DMS114 treated with DMSO at 0.1 percent for 48 hours (cell line): ENCODE measurements at regions not wholly inside any gene's neighbourhood (a gene's known extent, or its start where the extent isn't known, plus 50 kb on each side); places are given as distances from the start of the nearest gene placed in this dataset.

ENCODE experiments used
- DNase-seq: peaks from one replicate; lab custom pipeline; 2025; ENCODE audit not compliant: unreplicated experiment; lab: John Stamatoyannopoulos, UW

DNA sequence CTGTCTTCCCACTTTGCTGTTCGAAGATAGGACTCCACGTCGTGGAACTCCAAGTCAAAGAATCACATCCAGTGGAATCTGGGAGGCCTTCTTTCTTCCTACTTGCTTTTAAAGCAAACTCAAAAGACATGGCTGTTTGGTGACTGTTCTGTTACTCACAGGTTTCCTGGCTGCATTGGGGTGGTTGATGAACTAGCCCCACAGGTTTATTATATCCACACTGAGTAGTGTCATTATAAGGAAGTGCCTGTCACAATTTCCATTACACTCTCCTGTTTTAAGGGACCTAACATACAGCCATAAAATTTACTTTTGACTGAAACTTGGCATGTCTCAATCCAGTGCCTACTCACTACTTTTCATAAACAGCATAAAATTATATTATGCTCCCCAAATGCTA, 287.3 kb upstream of the SP4 start:
- no peak for DNase-seq

- DNase-seq = no peak
Observed at GRCh38 chr7:21141476-21141875, 286.4 kb upstream of the SP4 start.

DNA sequence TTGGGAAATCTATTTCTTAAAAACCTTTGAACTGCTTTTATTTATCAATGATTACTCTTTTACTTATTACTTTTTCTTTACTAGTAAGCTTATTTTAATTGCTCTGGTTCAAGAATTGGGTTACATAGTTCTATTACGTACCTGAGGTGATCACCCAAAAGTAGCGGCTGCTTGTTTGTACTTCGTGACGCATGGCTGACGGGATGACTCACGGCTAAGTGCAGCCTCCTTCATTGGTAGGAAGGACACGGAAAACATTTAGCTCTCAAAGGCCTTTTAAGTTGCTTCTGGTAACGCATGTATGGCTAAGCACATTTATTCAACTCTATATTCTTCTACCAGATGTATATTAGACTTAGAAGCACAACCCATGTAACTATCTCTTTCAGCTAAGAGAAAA, 285.8 kb upstream of the SP4 start:
- DNase-seq = no peak

DNA sequence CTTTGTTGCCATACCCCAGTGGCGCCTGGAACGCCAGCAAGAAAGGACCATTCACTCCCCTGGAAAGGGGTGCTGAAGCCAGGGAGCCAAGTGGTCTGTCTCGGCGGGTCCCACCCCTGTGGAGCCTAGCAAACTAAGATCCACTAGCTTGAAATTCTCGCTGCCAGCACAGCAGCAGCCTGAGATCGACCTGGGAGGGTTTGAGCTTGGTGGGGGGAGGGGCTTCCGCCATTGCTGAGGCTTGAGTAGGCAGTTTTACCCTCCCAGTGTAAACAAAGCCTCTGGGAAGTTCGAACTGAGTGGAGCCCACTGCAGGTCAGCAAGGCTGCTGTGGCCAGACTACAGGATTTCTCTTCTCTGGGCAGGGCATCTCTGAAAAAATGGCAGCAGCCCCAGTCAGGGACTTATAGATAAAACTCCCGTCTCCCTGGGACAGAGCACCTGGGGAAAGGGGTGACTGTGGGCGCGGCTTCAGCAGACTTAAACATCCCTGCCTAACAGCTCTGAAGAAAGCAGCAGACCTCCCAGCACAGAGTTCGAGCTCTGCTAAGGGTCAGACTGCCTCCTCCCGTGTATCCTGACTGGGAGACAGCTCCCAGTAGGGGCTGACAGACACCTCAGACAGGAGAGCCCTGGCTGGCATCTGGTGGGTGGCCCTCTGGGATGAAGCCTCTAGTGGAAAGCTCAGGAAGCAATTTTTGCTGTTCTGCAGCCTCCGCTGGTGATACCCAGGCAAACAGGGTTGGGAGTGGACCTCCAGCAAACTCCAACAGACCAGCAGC, 281.1 kb upstream of the SP4 start:
- DNase-seq = no peak

GRCh38 chr7:21149809-21150208, 278.1 kb upstream of the SP4 start:
- DNase-seq = no peak

DNA sequence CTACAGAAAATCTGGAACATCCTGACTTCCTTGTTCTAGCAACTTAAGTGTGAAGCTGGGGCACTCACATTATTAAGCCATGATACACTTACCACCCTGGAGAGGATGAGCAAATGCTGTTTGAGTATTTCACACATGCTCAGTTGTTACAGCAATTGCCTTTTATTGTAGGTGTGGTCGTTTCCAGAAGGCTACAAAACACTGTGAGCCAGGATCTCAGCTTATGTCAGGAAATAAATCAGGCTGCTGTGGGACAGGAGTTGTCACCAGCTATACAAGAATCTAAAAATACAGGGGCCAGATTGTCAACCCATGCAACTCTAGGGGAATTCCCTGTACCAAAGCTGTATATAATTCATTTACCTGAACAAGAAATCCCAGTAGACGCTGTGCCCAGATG, 273.3 kb upstream of the SP4 start:
- DNase-seq = no peak

- DNase-seq = no peak
Observed at GRCh38 chr7:21159506-21159905, 268.4 kb upstream of the SP4 start.

GRCh38 chr7:21160401-21160800, 267.5 kb upstream of the SP4 start:
- no peak for DNase-seq

GRCh38 chr7:21167942-21168341, 259.9 kb upstream of the SP4 start:
- no peak for DNase-seq

GRCh38 chr7:21169667-21170580, 258.0 kb upstream of the SP4 start:
- DNase-seq = no peak

DNA sequence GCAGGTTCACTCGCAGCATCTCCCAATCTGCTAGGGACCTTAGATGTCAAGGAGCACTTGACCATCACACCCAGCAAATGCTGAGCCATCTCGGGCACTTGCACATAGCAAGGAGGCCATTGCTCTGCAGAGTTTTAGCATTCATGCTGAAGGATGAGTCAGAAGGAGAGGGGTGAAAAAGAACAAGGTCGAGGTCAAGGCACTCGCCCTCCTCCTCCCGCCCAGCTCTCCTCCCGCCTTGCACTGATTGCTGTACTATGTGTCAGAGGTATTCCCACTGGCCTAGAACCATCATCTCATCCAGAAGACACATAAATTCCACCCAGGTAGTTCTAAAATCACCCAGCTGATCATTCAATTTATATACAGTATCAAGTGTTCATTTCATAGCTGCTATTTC, 255.1 kb upstream of the SP4 start:
- DNase-seq = no peak

DNA sequence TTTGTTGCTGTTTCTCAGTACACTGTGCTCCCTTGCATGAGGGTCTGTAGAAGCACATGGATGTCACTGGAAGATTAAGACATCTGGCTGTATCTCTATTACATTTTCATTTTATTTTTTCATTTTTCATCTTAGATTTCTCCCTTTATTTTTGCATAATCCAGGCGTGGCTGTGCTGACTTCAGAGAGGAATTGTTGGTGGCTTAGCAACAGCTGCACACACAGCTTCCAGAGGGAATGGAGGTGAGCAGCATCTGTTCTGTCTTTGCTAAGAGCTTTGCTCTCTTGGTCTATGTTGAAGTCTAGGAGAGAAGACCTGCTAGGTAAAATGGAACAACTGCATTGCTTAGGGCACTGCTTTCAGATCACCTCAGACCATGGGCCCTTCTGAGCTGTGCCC, 254.4 kb upstream of the SP4 start:
- DNase-seq = no peak

- DNase-seq = no peak
Observed at GRCh38 chr7:21175714-21176113, 252.2 kb upstream of the SP4 start.

- DNase-seq = no peak
Observed at GRCh38 chr7:21184942-21185652, 242.8 kb upstream of the SP4 start.

DNA sequence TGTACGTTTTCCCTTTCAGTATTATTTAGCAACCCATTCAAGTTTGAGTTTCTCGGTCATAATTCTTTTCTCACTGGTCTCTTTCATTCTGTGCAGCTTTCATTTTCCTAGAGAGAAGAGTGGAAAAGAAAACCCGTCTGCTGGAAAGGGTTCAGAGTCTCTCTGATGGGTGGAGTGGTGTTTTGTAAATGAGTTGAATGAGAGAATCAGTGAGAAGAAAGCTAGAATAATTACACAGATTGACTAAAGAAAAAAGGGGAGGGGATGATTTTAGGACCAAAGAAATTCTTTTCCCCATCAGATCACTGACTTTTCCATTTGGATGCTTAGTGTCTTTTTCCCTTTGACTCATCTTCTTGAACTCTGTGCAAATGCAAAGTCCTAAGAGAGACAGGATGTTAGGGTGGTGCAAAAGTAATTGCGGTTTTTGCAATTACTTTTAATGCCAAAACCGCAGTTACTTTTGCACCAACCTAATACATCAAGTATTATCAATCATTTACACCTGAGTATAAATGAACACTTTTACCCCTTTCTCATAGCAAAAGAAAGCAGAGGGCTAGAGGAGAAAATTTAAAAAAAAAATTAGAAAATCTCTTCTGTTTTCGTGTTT, 242.1 kb upstream of the SP4 start:
- no peak for DNase-seq

GRCh38 chr7:21191321-21192073, 236.4 kb upstream of the SP4 start:
- DNase-seq = no peak

DNA sequence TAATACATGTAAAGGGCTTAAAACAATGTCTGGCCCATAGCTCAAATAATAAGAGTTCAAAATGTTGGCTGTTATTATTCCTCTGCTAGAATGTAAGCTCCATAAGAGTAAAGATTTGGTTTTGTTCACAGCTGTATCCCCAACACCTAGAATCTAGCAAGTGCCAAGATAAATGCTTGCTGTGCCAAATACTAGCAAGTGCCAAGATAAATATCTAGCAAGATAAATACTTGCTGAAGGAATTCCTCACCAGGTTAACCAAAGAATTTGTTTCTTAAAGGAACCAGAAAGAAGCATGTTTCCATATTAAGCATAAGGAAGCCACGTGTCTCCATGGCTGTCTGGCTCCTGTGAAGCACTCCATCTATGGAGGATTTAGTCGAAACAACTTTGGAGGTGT, 235.2 kb upstream of the SP4 start:
- no peak for DNase-seq

- DNase-seq = no peak
Observed at GRCh38 chr7:21193895-21194294, 234.0 kb upstream of the SP4 start.

- DNase-seq = no peak
Observed at GRCh38 chr7:21194936-21195335, 232.9 kb upstream of the SP4 start.

DNA sequence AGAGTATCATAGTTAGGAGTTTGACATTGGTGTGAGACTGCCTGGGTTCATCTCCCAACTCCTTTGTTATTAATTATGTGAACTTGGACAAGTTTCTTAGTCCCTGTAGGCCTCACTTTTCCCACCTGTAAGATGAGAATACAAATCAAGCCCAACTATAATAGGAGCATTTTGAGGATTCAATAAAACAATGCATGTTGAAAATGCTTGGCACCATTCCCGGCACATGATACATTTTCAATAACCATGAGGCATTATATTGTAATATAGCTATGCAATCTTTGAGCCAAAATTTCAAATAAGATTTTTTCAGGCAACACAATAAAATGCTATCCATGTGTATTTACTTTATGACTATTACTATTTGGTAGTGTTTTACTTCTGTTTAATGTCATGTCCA, 229.0 kb upstream of the SP4 start:
- no peak for DNase-seq

GRCh38 chr7:21200503-21200902, 227.4 kb upstream of the SP4 start:
- DNase-seq = no peak
